NCI-H69 (cell line): ENCODE measurements at regions not wholly inside any gene's neighbourhood (a gene's known extent, or its start where the extent isn't known, plus 50 kb on each side); places are given as distances from the start of the nearest gene placed in this dataset.
"Not testable (repeated sequence)": the region's sequence is repeated elsewhere in the genome, so short reads cannot be mapped to it uniquely, and the experiment has no call there.

Experiments
- DNase-seq: peaks from one replicate; lab custom pipeline; 2025; lab: John Stamatoyannopoulos, UW

- DNase-seq, result no peak
Measured at GRCh38 chr1:199920635-199921034, 106.9 kb upstream of the NR5A2 start.

GRCh38 chr1:199929556-199929955 is 98.0 kb upstream of the NR5A2 start:
- DNase-seq, result no peak

GRCh38 chr1:199930067-199930466 is 97.4 kb upstream of the NR5A2 start:
- DNase-seq, result not testable (repeated sequence)

GRCh38 chr1:199931666-199932377 is 95.7 kb upstream of the NR5A2 start:
- peak; percentile 50 for DNase-seq

- DNase-seq, result no peak
Measured at GRCh38 chr1:199932462-199932861, 95.0 kb upstream of the NR5A2 start.

- no peak for DNase-seq
Measured at GRCh38 chr1:199936441-199936840, 91.1 kb upstream of the NR5A2 start.

GRCh38 chr1:199937161-199937560 is 90.3 kb upstream of the NR5A2 start:
- DNase-seq, result no peak

- DNase-seq, result no peak
Measured at GRCh38 chr1:199937661-199938060, 89.8 kb upstream of the NR5A2 start.

GRCh38 chr1:199944986-199945385 is 82.5 kb upstream of the NR5A2 start:
- DNase-seq, result no peak

GRCh38 chr1:199945591-199945990 is 81.9 kb upstream of the NR5A2 start:
- peak; percentile 15 for DNase-seq

- no peak for DNase-seq
Measured at GRCh38 chr1:199946305-199947155, 81.0 kb upstream of the NR5A2 start.

- DNase-seq, result peak; percentile 52
Measured at GRCh38 chr1:199948587-199949280, 78.8 kb upstream of the NR5A2 start.

GRCh38 chr1:199951005-199951404 is 76.5 kb upstream of the NR5A2 start:
- DNase-seq, result not testable (repeated sequence)

- DNase-seq, result no peak
Measured at GRCh38 chr1:199953651-199954050, 73.9 kb upstream of the NR5A2 start.

- peak; percentile 30 for DNase-seq
Measured at GRCh38 chr1:199954699-199955098, 72.8 kb upstream of the NR5A2 start.

- no peak for DNase-seq
Measured at GRCh38 chr1:199955235-199955634, 72.3 kb upstream of the NR5A2 start.

- DNase-seq, result no peak
Measured at GRCh38 chr1:199956005-199956404, 71.5 kb upstream of the NR5A2 start.

- no peak for DNase-seq
Measured at GRCh38 chr1:199959033-199959774, 68.3 kb upstream of the NR5A2 start.

GRCh38 chr1:199959775-199960110 is 67.8 kb upstream of the NR5A2 start:
- no peak for DNase-seq

- no peak for DNase-seq
Measured at GRCh38 chr1:199970125-199970524, 57.4 kb upstream of the NR5A2 start.

- DNase-seq, result peak; percentile 27
Measured at GRCh38 chr1:199976496-199977144, 50.9 kb upstream of the NR5A2 start.
